ENCODE measurements at regions not wholly inside any gene's neighbourhood (a gene's known extent, or its start where the extent isn't known, plus 50 kb on each side); places are given as distances from the start of the nearest gene placed in this dataset.

DNA sequence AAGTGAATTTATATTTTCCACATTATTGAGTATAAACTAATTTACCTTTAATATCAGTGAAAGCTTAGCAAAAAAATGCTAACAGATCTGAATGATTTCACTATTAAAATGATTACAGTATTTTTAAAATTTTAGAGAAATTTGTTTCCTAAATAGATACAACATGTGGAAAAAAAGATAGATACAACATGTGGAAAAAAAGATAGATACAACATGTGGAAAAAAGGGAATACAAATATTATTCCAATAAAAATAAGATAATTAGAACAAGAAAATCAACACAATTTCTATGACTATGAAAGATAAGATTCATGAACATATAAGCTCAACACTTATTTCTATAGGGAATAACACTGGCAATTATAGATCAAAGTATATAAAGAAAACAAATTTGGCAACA, 865.9 kb upstream of the VRK2 start:
- TF ChIP-seq POLR2A (IDR thresholded peaks at IDR 0.05; ENCODE audit: low read length) (no peak), GATA1 (IDR thresholded peaks at IDR 0.05; ENCODE audit: low read depth, low read length) (no peak)

Measured in erythroblast (primary cell).